HG02759 (cell line): ENCODE measurements at regions not wholly inside any gene's neighbourhood (a gene's known extent, or its start where the extent isn't known, plus 50 kb on each side); places are given as distances from the start of the nearest gene placed in this dataset.
"Not testable (repeated sequence)": the region's sequence is repeated elsewhere in the genome, so short reads cannot be mapped to it uniquely, and the experiment has no call there.

Experiments used
- ATAC-seq: cut with Tn5 transposase; IDR thresholded peaks from one replicate; pipeline ENCODE4 v1.9.1; 2021; ENCODE audit warnings: mild to moderate bottlenecking, moderate library complexity; ENCODE audit not compliant: unreplicated experiment

- no peak for ATAC-seq
Measured at GRCh38 chr10:121356183-121356582, 242.1 kb downstream of the FGFR2 start.

- no peak for ATAC-seq
Measured at GRCh38 chr10:121357401-121357800, 240.8 kb downstream of the FGFR2 start.

- ATAC-seq = no peak
Measured at GRCh38 chr10:121362026-121362425, 236.2 kb downstream of the FGFR2 start.

GRCh38 chr10:121365566-121365965 is 232.7 kb downstream of the FGFR2 start:
- no peak for ATAC-seq

- no peak for ATAC-seq
Measured at GRCh38 chr10:121368347-121369025, 229.8 kb downstream of the FGFR2 start.

GRCh38 chr10:121369616-121370015 is 228.6 kb downstream of the FGFR2 start:
- no peak for ATAC-seq

GRCh38 chr10:121371836-121372235 is 226.4 kb downstream of the FGFR2 start:
- ATAC-seq = no peak

GRCh38 chr10:121373411-121373810 is 224.8 kb downstream of the FGFR2 start:
- no peak for ATAC-seq

GRCh38 chr10:121374121-121374520 is 224.1 kb downstream of the FGFR2 start:
- no peak for ATAC-seq

- ATAC-seq = no peak
Measured at GRCh38 chr10:121375172-121375571, 223.1 kb downstream of the FGFR2 start.

- ATAC-seq = no peak
Measured at GRCh38 chr10:121378251-121378801, 219.9 kb downstream of the FGFR2 start.

- no peak for ATAC-seq
Measured at GRCh38 chr10:121379013-121379412, 219.2 kb downstream of the FGFR2 start.

GRCh38 chr10:121380211-121380610 is 218.0 kb downstream of the FGFR2 start:
- no peak for ATAC-seq

GRCh38 chr10:121382029-121382520 is 216.2 kb downstream of the FGFR2 start:
- ATAC-seq = not testable (repeated sequence)

- ATAC-seq = no peak
Measured at GRCh38 chr10:121385136-121385535, 213.1 kb downstream of the FGFR2 start.

GRCh38 chr10:121392657-121393056 is 205.6 kb downstream of the FGFR2 start:
- no peak for ATAC-seq

- ATAC-seq = no peak
Measured at GRCh38 chr10:121393522-121393921, 204.7 kb downstream of the FGFR2 start.

- not testable (repeated sequence) for ATAC-seq
Measured at GRCh38 chr10:121400507-121400906, 197.7 kb downstream of the FGFR2 start.

GRCh38 chr10:121403527-121403926 is 194.7 kb downstream of the FGFR2 start:
- no peak for ATAC-seq

- no peak for ATAC-seq
Measured at GRCh38 chr10:121404611-121405010, 193.6 kb downstream of the FGFR2 start.

- ATAC-seq = no peak
Measured at GRCh38 chr10:121405096-121405495, 193.1 kb downstream of the FGFR2 start.

GRCh38 chr10:121405549-121405948 is 192.7 kb downstream of the FGFR2 start:
- no peak for ATAC-seq

- no peak for ATAC-seq
Measured at GRCh38 chr10:121405953-121406352, 192.3 kb downstream of the FGFR2 start.
